Calu3 (cell line): ENCODE measurements at regions not wholly inside any gene's neighbourhood (a gene's known extent, or its start where the extent isn't known, plus 50 kb on each side); places are given as distances from the start of the nearest gene placed in this dataset.
"Not testable (repeated sequence)": the region's sequence is repeated elsewhere in the genome, so short reads cannot be mapped to it uniquely, and the experiment has no call there.

Experiments
- BruUV-seq: library from RNA; stranded (reverse); fragments of 400-500 nt; replicated peaks from 2 replicates; lab custom pipeline; 2021; lab: Mats Ljungman, UMichigan
- CTCF ChIA-PET: fragments of 300-600 bp; sonication (Branson Sonifier 250); formaldehyde crosslinking; loops from one replicate; lab custom pipeline; 2022; ENCODE audit warnings: antibody characterized with exemption; lab: Charles Lee
- DNase-seq: peaks from one replicate; pipeline ENCODE4 v3.0.0; 2022
- H3K27ac Mint-ChIP-seq: one replicate; pipeline ENCODE4 v1.8.0; 2022; ENCODE audit warnings: mixed read lengths; ENCODE audit not compliant: unreplicated experiment
- H3K27me3 Mint-ChIP-seq: one replicate; pipeline ENCODE4 v1.8.0; 2022; ENCODE audit warnings: mixed read lengths; ENCODE audit not compliant: unreplicated experiment
- H3K36me3 Mint-ChIP-seq: one replicate; pipeline ENCODE4 v1.8.0; 2022; ENCODE audit warnings: mild to moderate bottlenecking, moderate library complexity, mixed read lengths; ENCODE audit not compliant: insufficient read depth, unreplicated experiment
- H3K4me1 Mint-ChIP-seq: one replicate; pipeline ENCODE4 v1.8.0; 2022; ENCODE audit warnings: mild to moderate bottlenecking, low read depth, mixed read lengths; ENCODE audit not compliant: unreplicated experiment
- H3K4me3 Mint-ChIP-seq: one replicate; pipeline ENCODE4 v1.8.0; 2022; ENCODE audit warnings: mild to moderate bottlenecking, low read depth, moderate library complexity, mixed read lengths; ENCODE audit not compliant: unreplicated experiment
- H3K9me3 Mint-ChIP-seq: one replicate; pipeline ENCODE4 v1.8.0; 2022; ENCODE audit warnings: low read depth, mixed read lengths; ENCODE audit not compliant: unreplicated experiment
- intact Hi-C: fragments of 100-400 bp; cut with micrococcal nuclease; formaldehyde crosslinking; loops from one replicate; pipeline ENCODE4 v1.10.0; 2022; ENCODE audit not compliant: unreplicated experiment
- TF ChIP-seq, protein P1 (sequence below): fragments of 200-600 bp; IDR thresholded peaks from one replicate; pipeline ENCODE4 v1.8.0; 2022; ENCODE audit warnings: antibody characterized with exemption; ENCODE audit not compliant: unreplicated experiment

DNA sequence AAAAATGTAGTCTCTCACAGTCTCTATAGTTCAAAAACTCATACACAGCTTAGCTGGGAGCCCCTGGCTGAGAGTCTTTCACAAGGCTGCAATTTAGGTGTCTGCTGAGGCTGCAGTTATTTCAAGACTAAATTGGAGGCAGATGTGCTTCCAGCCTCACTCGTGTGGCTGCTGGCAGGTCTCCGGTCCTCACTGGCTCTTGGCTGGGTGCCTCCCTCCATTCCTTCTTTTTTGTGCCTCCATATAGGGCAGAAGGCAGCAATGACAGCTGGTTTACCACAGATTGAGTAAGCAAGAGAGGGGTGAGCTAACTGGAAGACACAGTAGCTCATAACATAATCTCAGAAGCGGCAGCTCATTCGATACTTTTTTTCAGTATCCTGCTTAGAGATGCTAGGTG lies 2167.7 kb upstream of the WWC1 start:
- no peak for DNase-seq
- no TSS peak for BruUV-seq
- Mint-ChIP-seq H3K36me3 (no peaks in the 10 kb centered on the region), H3K4me3 (no peak overlapping the region), H3K4me1 (no peaks in the 10 kb centered on the region), H3K27me3 (no peaks in the 10 kb centered on the region), H3K27ac (no peak overlapping the region), H3K9me3 (peaks cover 9% of the 10 kb centered on the region)
- TF ChIP-seq, protein P1, sequence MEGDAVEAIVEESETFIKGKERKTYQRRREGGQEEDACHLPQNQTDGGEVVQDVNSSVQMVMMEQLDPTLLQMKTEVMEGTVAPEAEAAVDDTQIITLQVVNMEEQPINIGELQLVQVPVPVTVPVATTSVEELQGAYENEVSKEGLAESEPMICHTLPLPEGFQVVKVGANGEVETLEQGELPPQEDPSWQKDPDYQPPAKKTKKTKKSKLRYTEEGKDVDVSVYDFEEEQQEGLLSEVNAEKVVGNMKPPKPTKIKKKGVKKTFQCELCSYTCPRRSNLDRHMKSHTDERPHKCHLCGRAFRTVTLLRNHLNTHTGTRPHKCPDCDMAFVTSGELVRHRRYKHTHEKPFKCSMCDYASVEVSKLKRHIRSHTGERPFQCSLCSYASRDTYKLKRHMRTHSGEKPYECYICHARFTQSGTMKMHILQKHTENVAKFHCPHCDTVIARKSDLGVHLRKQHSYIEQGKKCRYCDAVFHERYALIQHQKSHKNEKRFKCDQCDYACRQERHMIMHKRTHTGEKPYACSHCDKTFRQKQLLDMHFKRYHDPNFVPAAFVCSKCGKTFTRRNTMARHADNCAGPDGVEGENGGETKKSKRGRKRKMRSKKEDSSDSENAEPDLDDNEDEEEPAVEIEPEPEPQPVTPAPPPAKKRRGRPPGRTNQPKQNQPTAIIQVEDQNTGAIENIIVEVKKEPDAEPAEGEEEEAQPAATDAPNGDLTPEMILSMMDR = no peak
- intact Hi-C loops = loop anchor here (2.0 kb wide), 1 partner anchor 143 kb away; no protein-coding TSS in a partner anchor
- CTCF ChIA-PET = no interaction called here

DNA sequence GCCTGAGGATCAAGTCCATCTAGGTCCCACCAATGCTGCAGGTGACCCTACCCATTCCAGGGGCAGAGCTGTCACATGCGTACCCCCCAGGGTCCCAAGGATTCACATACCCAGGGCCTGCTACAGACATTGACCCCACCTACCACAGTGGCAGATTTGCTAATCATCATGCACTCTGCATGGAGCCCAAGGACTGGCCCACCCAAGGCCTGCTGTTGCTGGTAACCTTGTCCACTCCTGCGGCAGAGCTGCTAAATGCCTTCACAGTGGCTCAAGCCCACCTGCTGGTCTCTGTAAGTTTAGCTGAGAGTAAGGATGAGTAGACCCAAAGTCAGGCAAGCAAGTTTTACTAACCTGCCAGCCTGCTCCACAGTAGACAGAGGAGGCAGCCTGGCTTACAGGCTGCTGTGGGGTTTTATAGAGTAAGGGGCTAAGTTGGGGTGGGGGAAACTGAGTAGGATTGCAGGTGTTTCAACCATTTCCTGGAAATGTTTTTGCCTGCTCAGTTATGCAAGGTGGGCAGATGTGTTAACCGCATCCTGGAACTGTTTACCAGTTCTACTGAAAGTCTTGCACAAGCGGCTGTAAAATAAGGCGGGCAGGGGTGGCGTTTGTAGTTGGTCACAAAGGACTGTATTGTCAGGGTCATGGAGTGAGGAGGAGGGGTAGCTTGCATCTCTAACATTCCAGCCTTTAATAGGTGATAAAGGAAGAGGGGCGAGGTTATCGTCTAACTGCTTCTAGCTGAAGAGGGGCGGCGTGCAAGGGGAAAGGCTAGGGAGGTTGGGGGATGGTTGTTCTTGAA lies 2163.5 kb upstream of the WWC1 start:
- DNase-seq = no peak
- intact Hi-C loops = no loop called here
- BruUV-seq = no TSS peak
- Mint-ChIP-seq H3K36me3 (no peaks in the 10 kb centered on the region), H3K4me3 (no peak overlapping the region), H3K4me1 (no peaks in the 10 kb centered on the region), H3K27me3 (no peaks in the 10 kb centered on the region), H3K9me3 (peaks cover 7% of the 10 kb centered on the region), H3K27ac (no peak overlapping the region)
- TF ChIP-seq, protein P1 = no peak
- CTCF ChIA-PET = no interaction called here

DNA sequence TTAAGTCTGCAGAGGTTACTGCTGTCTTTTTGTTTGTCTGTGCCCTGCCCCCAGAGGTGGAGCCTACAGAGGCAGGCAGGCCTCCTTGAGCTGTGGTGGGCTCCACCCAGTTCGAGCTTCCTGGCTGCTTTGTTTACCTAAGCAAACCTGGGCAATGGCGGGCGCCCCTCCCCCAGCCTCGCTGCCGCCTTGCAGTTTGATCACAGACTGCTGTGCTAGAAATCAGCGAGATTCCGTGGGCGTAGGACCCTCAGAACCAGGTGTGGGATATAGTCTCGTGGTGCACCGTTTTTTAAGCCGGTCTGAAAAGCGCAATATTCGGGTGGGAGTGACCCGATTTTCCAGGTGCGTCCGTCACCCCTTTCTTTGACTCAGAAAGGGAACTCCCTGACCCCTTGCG lies 2146.3 kb upstream of the WWC1 start:
- CTCF ChIA-PET, H3K27me3 Mint-ChIP-seq, H3K27ac Mint-ChIP-seq, H3K36me3 Mint-ChIP-seq, intact Hi-C loops, H3K9me3 Mint-ChIP-seq, BruUV-seq, DNase-seq, H3K4me1 Mint-ChIP-seq, H3K4me3 Mint-ChIP-seq: not testable (repeated sequence)

DNA sequence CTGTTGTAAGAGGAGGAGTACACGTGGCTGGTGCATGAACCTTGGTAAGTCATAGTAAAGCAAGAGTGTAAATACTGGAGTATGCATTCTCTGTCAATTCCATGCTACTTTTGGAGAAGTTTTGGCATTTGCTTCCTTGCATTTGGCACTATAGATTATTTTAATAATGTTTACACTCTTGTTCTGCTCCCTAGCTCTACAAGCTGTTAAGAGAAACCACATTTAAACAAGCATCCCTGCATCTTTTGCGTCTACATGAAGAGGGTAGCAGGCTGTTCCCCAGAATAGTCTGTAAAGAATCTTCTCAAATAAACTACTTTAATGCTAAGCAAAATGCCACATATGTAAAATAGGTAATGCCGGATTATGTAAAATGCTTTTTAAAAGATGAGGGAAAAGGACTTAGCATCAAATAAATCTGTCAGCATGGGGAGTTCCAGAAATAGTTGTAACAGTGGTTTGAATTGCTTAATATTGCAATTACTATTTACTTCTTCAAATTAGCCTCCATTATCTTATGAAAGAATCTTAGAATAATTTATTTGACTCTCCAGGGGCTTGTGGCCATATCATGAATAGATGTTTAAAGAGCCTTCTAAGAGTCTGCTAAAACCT lies 2127.3 kb upstream of the WWC1 start:
- CTCF ChIA-PET = no interaction called here
- no peak overlapping the region for H3K27ac Mint-ChIP-seq
- no TSS peak for BruUV-seq
- no peak overlapping the region for H3K4me3 Mint-ChIP-seq
- H3K9me3 Mint-ChIP-seq = peaks cover 3% of the 10 kb centered on the region
- TF ChIP-seq, protein P1 = no peak
- no peak for DNase-seq
- intact Hi-C loops = no loop called here
- H3K36me3 Mint-ChIP-seq = no peaks in the 10 kb centered on the region
- H3K4me1 Mint-ChIP-seq = no peaks in the 10 kb centered on the region
- no peaks in the 10 kb centered on the region for H3K27me3 Mint-ChIP-seq

DNA sequence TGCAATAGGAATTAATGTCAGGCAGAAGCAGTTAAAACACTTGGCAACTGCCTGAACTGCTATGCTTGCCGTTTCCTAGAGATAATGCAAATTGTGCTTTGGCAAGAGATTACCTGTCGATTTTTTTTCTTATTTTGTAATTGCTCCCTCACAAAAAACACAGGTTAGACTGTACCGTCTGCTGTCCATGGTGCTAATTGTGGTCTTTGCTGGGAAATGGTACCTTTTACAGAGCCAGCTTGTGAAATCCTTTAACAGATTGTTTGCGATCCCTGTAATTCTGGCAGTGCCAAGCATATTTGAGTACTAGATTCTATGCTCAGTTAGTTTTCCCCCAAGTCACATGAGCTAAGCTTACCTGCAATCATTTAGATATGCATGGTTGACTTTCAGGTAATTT lies 2125.8 kb upstream of the WWC1 start:
- no peaks in the 10 kb centered on the region for H3K27me3 Mint-ChIP-seq
- no TSS peak for BruUV-seq
- H3K27ac Mint-ChIP-seq = no peak overlapping the region
- H3K36me3 Mint-ChIP-seq = no peaks in the 10 kb centered on the region
- TF ChIP-seq, protein P1 = no peak
- H3K4me3 Mint-ChIP-seq = no peak overlapping the region
- peak; percentile 23 for DNase-seq
- CTCF ChIA-PET = no interaction called here
- intact Hi-C loops = no loop called here
- no peaks in the 10 kb centered on the region for H3K9me3 Mint-ChIP-seq
- H3K4me1 Mint-ChIP-seq = no peaks in the 10 kb centered on the region
